Body of pancreas (tissue), 4 donors: ENCODE measurements at regions not wholly inside any gene's neighbourhood (a gene's known extent, or its start where the extent isn't known, plus 50 kb on each side); places are given as distances from the start of the nearest gene placed in this dataset.

ENCODE experiments used
- ATAC-seq: fragments of 150-250 bp; one replicate; pipeline ENCODE4 v1.9.1; 2016
- DNase-seq, 4 donors: peaks; one replicate each; pipeline ENCODE4 v3.0.0-alpha.2; 2019
- H3K27ac ChIP-seq, 4 donors: fragments of 200-600 bp; sonication (generic); 1 replicate in 3 of 4; 2 replicates in 1 of 4; pipeline versions ENCODE4 v1.5.1 to v1.6.1; 2016 to 2019; ENCODE audit warnings: mild to moderate bottlenecking in 1 of 4, mixed read lengths in 1 of 4, moderate library complexity in 1 of 4
- H3K27me3 ChIP-seq, 2 donors: fragments of 200-600 bp; sonication (generic); one replicate each; pipeline ENCODE4 v1.6.0; 2016; ENCODE audit warnings: mild to moderate bottlenecking in 1 of 2
- H3K36me3 ChIP-seq, 2 donors: fragments of 200-600 bp; sonication (generic); replicated peaks in 1 of 2; 2 replicates each; pipeline ENCODE4 v1.5.1; 2016; ENCODE audit warnings: low read depth in 2 of 2; ENCODE audit not compliant: insufficient read depth in 1 of 2
- H3K4me1 ChIP-seq: fragments of 200-600 bp; sonication (generic); one replicate; pipeline ENCODE4 v1.6.0; 2016
- H3K4me3 ChIP-seq, 2 donors: fragments of 200-600 bp; sonication (generic); 1 replicate in 1 of 2; 2 replicates in 1 of 2; pipeline ENCODE4 v1.5.1; 2016 to 2019
- H3K9me3 ChIP-seq, 3 donors: fragments of 200-600 bp; sonication (generic); 1 replicate in 2 of 3; 2 replicates in 1 of 3; pipeline ENCODE4 v1.5.1; 2016
- POLR2A ChIP-seq, 3 donors: fragments of 450-650 bp; IDR thresholded peaks; one replicate each; pipeline ENCODE4 v1.6.1; 2016; ENCODE audit warnings: antibody characterized with exemption in 3 of 3, mild to moderate bottlenecking in 2 of 3
- WGBS, 2 donors: methylation state at CpG; one replicate each; pipeline ENCODE4 v1.1.5; 2017; 5-methylcytosine and 5-hydroxymethylcytosine counted together
- intact Hi-C: fragments of 100-400 bp; cut with DNase I; formaldehyde crosslinking; loops from one replicate; pipeline ENCODE4 v1.15.1; 2023
- TF ChIP-seq, protein P1 (sequence below), 7 experiments: fragments of 450-650 bp in 4 of 7; fragments of 200-600 bp in 3 of 7; sonication (generic) in 3 of 7; IDR thresholded peaks; one replicate each; pipeline ENCODE4 v1.5.1; 2016 to 2019; ENCODE audit warnings: antibody characterized with exemption in 7 of 7

GRCh38 chr4:129246910-129247461 lies 151.0 kb downstream of the C4orf33 start:
- no peaks in the 10 kb centered on the region for H3K4me1 ChIP-seq
- H3K27ac ChIP-seq, result no peak overlapping the region
- H3K4me3 ChIP-seq, result no peak overlapping the region
- 74 to 80% methylated on average over 15 of the region's 15 CpGs for WGBS, 2 donors
- ATAC-seq, result no peak
- intact Hi-C loops, result no loop called here
- no peak for TF ChIP-seq POLR2A (IDR thresholded peaks at IDR 0.05)
- TF ChIP-seq, protein P1, sequence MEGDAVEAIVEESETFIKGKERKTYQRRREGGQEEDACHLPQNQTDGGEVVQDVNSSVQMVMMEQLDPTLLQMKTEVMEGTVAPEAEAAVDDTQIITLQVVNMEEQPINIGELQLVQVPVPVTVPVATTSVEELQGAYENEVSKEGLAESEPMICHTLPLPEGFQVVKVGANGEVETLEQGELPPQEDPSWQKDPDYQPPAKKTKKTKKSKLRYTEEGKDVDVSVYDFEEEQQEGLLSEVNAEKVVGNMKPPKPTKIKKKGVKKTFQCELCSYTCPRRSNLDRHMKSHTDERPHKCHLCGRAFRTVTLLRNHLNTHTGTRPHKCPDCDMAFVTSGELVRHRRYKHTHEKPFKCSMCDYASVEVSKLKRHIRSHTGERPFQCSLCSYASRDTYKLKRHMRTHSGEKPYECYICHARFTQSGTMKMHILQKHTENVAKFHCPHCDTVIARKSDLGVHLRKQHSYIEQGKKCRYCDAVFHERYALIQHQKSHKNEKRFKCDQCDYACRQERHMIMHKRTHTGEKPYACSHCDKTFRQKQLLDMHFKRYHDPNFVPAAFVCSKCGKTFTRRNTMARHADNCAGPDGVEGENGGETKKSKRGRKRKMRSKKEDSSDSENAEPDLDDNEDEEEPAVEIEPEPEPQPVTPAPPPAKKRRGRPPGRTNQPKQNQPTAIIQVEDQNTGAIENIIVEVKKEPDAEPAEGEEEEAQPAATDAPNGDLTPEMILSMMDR (IDR thresholded peaks at IDR 0.05), result no peak
- DNase-seq, result no peak
- H3K9me3 ChIP-seq, result no peaks in the 10 kb centered on the region
- no peaks in the 10 kb centered on the region for H3K36me3 ChIP-seq
- no peaks in the 10 kb centered on the region for H3K27me3 ChIP-seq

GRCh38 chr4:129248621-129249020 lies 152.7 kb downstream of the C4orf33 start:
- H3K9me3 ChIP-seq, result no peaks in the 10 kb centered on the region
- H3K4me3 ChIP-seq, result no peak overlapping the region
- no peak overlapping the region for H3K27ac ChIP-seq
- 76 to 96% methylated on average over 1 of the region's 1 CpG for WGBS, 2 donors
- no peaks in the 10 kb centered on the region for H3K27me3 ChIP-seq
- H3K4me1 ChIP-seq, result no peaks in the 10 kb centered on the region
- DNase-seq (no peak), ATAC-seq (no peak)
- no peaks in the 10 kb centered on the region for H3K36me3 ChIP-seq
- intact Hi-C loops, result no loop called here
- TF ChIP-seq, protein P1 (IDR thresholded peaks at IDR 0.05), result no peak
- no peak for TF ChIP-seq POLR2A (IDR thresholded peaks at IDR 0.05)

- intact Hi-C loops, result no loop called here
- H3K27me3 ChIP-seq, result no peaks in the 10 kb centered on the region
- no peak overlapping the region for H3K4me3 ChIP-seq
- TF ChIP-seq POLR2A (IDR thresholded peaks at IDR 0.05), result no peak
- TF ChIP-seq, protein P1 (IDR thresholded peaks at IDR 0.05), result no peak
- no peak for DNase-seq
- no peaks in the 10 kb centered on the region for H3K36me3 ChIP-seq
- H3K9me3 ChIP-seq, result no peaks in the 10 kb centered on the region
- no peaks in the 10 kb centered on the region for H3K4me1 ChIP-seq
- no peak for ATAC-seq
- no peak overlapping the region for H3K27ac ChIP-seq
Observed at GRCh38 chr4:129254126-129254525, 158.2 kb downstream of the C4orf33 start.

DNA sequence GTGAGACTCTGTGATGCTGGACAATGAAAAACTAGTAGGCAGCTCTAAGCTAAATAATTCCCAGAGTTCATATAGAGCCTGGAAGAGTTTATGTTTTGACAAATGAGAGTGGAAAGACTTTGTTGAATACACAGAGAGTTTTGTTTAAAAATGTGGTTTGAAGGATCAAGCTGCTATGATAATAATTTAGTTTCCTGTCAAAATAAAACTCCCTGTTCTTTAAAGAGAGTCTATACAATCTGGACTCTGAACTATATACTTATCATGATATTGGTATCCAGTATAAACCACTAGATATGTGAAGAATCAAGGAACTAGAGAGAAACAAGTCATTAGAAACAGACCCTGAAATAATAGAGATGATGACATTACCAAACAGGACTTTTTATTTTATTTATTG lies 158.6 kb downstream of the C4orf33 start:
- no peak overlapping the region for H3K27ac ChIP-seq
- no peaks in the 10 kb centered on the region for H3K4me1 ChIP-seq
- intact Hi-C loops, result no loop called here
- TF ChIP-seq, protein P1 (IDR thresholded peaks at IDR 0.05), result no peak
- TF ChIP-seq POLR2A (IDR thresholded peaks at IDR 0.05), result no peak
- H3K36me3 ChIP-seq, result no peaks in the 10 kb centered on the region
- no peak overlapping the region for H3K4me3 ChIP-seq
- no peak for DNase-seq
- ATAC-seq, result no peak
- no peaks in the 10 kb centered on the region for H3K9me3 ChIP-seq
- no peaks in the 10 kb centered on the region for H3K27me3 ChIP-seq

DNA sequence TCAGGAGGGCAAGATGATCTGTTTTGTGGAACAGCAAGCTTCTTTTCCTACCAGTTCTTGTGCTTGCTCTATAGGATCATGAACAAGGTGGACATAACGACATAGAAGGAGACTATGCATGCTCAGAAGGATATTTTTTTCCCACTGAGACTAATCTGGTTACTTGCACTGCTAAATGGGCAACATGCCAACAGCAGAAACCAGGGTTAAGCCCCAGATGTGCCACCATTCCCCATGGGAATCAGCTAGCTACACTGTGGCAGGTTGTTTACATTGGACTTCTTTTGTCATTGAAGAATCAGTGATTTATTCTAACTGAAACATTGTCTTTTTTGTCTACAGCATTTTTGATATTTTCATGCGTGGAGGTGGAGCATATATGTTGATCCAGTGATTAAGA lies 165.6 kb downstream of the C4orf33 start:
- Histone ChIP-seq H3K36me3 (no peaks in the 10 kb centered on the region), H3K4me1 (no peaks in the 10 kb centered on the region), H3K27ac (no peak overlapping the region), H3K27me3 (no peaks in the 10 kb centered on the region), H3K9me3 (no peaks in the 10 kb centered on the region), H3K4me3 (no peak overlapping the region)
- TF ChIP-seq, protein P1 (IDR thresholded peaks at IDR 0.05), result no peak
- TF ChIP-seq POLR2A (IDR thresholded peaks at IDR 0.05), result no peak
- intact Hi-C loops, result no loop called here
- DNase-seq (no peak), ATAC-seq (no peak)
- WGBS, 2 donors, result 74 to 79% methylated on average over 2 of the region's 2 CpGs
